NCI-H526 treated with DMSO at 0.1 percent for 48 hours (cell line): ENCODE measurements at regions not wholly inside any gene's neighbourhood (a gene's known extent, or its start where the extent isn't known, plus 50 kb on each side); places are given as distances from the start of the nearest gene placed in this dataset.

Source experiments
- DNase-seq: peaks from one replicate; lab custom pipeline; 2025; lab: John Stamatoyannopoulos, UW

- no peak for DNase-seq
These were observed 1022.5 kb upstream of the ADGRL2 start for GRCh38 chr1:80778094-80778840.

GRCh38 chr1:80776266-80776665 lies 1024.5 kb upstream of the ADGRL2 start:
- DNase-seq, result no peak

- DNase-seq, result no peak
These were observed 1031.5 kb upstream of the ADGRL2 start for GRCh38 chr1:80769208-80769750.

GRCh38 chr1:80767711-80768110 lies 1033.0 kb upstream of the ADGRL2 start:
- DNase-seq, result no peak

- no peak for DNase-seq
These were observed 1041.4 kb upstream of the ADGRL2 start for GRCh38 chr1:80759354-80759753.

GRCh38 chr1:80755944-80756343 lies 1044.8 kb upstream of the ADGRL2 start:
- no peak for DNase-seq

GRCh38 chr1:80751204-80751603 lies 1049.5 kb upstream of the ADGRL2 start:
- DNase-seq, result no peak

- DNase-seq, result no peak
These were observed 1069.4 kb upstream of the ADGRL2 start for GRCh38 chr1:80731241-80731894.

GRCh38 chr1:80722611-80723010 lies 1078.1 kb upstream of the ADGRL2 start:
- no peak for DNase-seq

- no peak for DNase-seq
These were observed 1094.2 kb upstream of the ADGRL2 start for GRCh38 chr1:80706526-80706925.

GRCh38 chr1:80678438-80678837 lies 1122.3 kb upstream of the ADGRL2 start:
- DNase-seq, result no peak

- DNase-seq, result no peak
These were observed 1125.3 kb upstream of the ADGRL2 start for GRCh38 chr1:80675454-80675853.

- no peak for DNase-seq
These were observed 1126.7 kb upstream of the ADGRL2 start for GRCh38 chr1:80673935-80674597.

GRCh38 chr1:80668372-80668771 lies 1132.4 kb upstream of the ADGRL2 start:
- no peak for DNase-seq

- DNase-seq, result no peak
These were observed 1134.7 kb upstream of the ADGRL2 start for GRCh38 chr1:80666073-80666472.

GRCh38 chr1:80659161-80659560 lies 1141.6 kb upstream of the ADGRL2 start:
- DNase-seq, result no peak

- DNase-seq, result no peak
These were observed 1143.0 kb upstream of the ADGRL2 start for GRCh38 chr1:80657707-80658106.

- DNase-seq, result no peak
These were observed 1143.6 kb upstream of the ADGRL2 start for GRCh38 chr1:80657044-80657643.

- DNase-seq, result no peak
These were observed 1144.1 kb upstream of the ADGRL2 start for GRCh38 chr1:80656641-80657040.

- peak; percentile 29 for DNase-seq
These were observed 1144.6 kb upstream of the ADGRL2 start for GRCh38 chr1:80656014-80656636.

- no peak for DNase-seq
These were observed 1154.7 kb upstream of the ADGRL2 start for GRCh38 chr1:80646053-80646452.

GRCh38 chr1:80645621-80646020 lies 1155.1 kb upstream of the ADGRL2 start:
- no peak for DNase-seq
